ENCODE measurements at regions not wholly inside any gene's neighbourhood (a gene's known extent, or its start where the extent isn't known, plus 50 kb on each side); places are given as distances from the start of the nearest gene placed in this dataset.

GRCh38 chr7:73964786-73965185 is 63.2 kb upstream of the ELN start:
- no peak for TF ChIP-seq CTCF (IDR thresholded peaks at IDR 0.05)
- TF ChIP-seq POLR2A (IDR thresholded peaks at IDR 0.05), result no peak
